ENCODE measurements at regions not wholly inside any gene's neighbourhood (a gene's known extent, or its start where the extent isn't known, plus 50 kb on each side); places are given as distances from the start of the nearest gene placed in this dataset.

DNA sequence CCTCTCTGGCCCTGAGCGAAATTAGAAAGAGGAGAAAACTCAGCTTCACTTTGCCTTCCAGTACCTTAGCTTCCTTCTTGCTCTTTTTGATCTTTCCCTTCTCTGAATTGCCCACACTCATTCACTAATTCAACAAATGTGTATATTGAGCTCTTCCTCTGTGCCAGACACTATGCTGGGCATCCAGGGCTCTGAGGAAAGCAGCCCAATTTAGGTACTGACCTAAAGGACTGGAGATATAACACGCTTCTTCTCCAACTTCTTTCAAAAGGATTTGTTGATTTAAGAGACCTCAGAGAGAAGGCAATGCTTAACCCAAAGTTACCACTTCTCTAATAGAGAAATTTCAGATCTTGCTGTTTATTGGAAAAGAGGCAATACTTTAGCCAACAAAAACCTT is 103.6 kb downstream of the TMPRSS5 start:
- intact Hi-C loops (cut with DNase I) = no loop called here
- Histone ChIP-seq H3K9me3 (no peaks in the 10 kb centered on the region), H3K27me3 (no peaks in the 10 kb centered on the region), H3K36me3 (no peaks in the 10 kb centered on the region), H3K27ac (no peak overlapping the region), H3K4me1 (no peaks in the 10 kb centered on the region), H3K4me3 (no peak overlapping the region)
- FAIRE-seq (no peak), ATAC-seq (no peak), DNase-seq (no peak)
- TF ChIP-seq, protein P1, sequence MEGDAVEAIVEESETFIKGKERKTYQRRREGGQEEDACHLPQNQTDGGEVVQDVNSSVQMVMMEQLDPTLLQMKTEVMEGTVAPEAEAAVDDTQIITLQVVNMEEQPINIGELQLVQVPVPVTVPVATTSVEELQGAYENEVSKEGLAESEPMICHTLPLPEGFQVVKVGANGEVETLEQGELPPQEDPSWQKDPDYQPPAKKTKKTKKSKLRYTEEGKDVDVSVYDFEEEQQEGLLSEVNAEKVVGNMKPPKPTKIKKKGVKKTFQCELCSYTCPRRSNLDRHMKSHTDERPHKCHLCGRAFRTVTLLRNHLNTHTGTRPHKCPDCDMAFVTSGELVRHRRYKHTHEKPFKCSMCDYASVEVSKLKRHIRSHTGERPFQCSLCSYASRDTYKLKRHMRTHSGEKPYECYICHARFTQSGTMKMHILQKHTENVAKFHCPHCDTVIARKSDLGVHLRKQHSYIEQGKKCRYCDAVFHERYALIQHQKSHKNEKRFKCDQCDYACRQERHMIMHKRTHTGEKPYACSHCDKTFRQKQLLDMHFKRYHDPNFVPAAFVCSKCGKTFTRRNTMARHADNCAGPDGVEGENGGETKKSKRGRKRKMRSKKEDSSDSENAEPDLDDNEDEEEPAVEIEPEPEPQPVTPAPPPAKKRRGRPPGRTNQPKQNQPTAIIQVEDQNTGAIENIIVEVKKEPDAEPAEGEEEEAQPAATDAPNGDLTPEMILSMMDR (IDR thresholded peaks at IDR 0.05) = no peak
- 65 to 66% methylated on average over 2 of the region's 2 CpGs for WGBS, 2 donors

DNA sequence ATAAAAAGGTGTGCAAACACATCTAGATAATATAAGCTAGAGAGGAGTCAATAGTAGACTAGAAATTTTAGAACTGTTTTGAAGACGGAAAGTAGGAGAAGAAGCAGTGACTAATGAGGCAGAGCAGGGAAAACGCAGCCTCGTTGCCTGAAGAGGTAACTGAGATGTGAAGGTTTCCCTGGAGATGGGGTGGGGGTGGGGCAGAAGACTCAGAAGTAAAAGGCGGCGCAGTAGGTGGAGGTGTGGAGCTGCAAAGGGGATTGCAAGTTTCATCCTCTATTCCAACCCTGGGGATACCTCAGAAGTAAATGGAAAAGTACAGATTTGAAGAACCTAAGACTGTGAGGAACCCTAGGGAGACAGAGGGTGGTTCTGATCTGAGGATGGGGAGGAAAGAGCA is 109.5 kb downstream of the TMPRSS5 start:
- intact Hi-C loops (cut with DNase I) = no loop called here
- TF ChIP-seq, protein P1 (IDR thresholded peaks at IDR 0.05) = no peak
- no peak overlapping the region for H3K4me3 ChIP-seq
- no peaks in the 10 kb centered on the region for H3K9me3 ChIP-seq
- 52 to 62% methylated on average over 5 of the region's 5 CpGs for WGBS, 2 donors
- DNase-seq = no peak
- H3K36me3 ChIP-seq = no peaks in the 10 kb centered on the region
- no peak for ATAC-seq
- H3K27me3 ChIP-seq = no peaks in the 10 kb centered on the region
- no peak for FAIRE-seq
- no peak overlapping the region for H3K27ac ChIP-seq
- H3K4me1 ChIP-seq = no peaks in the 10 kb centered on the region

DNA sequence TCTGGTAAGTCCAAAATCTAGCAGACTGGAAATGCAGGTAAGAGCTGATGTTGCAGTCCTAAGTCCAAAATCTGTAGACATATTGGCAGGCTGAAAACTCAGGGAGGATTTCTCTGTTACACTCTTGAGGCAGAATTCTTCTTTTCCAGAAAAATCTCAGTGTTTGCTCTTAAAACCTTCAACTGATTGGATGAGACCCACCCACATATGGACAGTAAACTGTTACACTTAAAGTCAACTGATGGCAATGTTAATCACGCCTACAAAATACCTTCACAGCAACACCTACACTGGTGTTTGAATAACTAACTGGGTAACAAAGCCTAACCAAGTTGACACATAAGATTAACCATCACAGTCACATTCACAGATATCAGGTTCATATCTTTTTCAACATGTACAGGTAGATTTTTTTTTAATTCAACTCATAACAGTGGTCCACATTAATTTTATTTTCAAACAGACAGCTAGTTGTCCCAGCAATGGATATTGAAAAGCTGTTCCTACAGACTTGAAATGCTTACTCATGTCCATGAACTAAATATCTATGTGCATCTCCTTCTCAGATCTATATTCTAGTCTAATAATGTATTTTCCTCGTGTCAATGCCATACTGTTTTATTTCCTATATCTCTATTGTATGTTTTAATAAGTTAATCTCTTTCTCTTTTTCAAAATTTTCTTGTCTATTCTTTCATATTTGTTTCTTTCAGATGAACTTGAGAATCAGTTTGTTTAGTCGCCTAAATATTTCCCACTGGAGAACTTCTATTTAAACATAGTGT is 110.1 kb downstream of the TMPRSS5 start:
- TF ChIP-seq, protein P1 (IDR thresholded peaks at IDR 0.05) = no peak
- H3K27ac ChIP-seq = no peak overlapping the region
- H3K4me1 ChIP-seq = no peaks in the 10 kb centered on the region
- 60 to 69% methylated on average over 3 of the region's 3 CpGs for WGBS, 2 donors
- no peaks in the 10 kb centered on the region for H3K27me3 ChIP-seq
- no peaks in the 10 kb centered on the region for H3K9me3 ChIP-seq
- H3K36me3 ChIP-seq = no peaks in the 10 kb centered on the region
- H3K4me3 ChIP-seq = no peak overlapping the region
- FAIRE-seq (no peak), DNase-seq (no peak), ATAC-seq (no peak)
- intact Hi-C loops (cut with DNase I) = no loop called here

DNA sequence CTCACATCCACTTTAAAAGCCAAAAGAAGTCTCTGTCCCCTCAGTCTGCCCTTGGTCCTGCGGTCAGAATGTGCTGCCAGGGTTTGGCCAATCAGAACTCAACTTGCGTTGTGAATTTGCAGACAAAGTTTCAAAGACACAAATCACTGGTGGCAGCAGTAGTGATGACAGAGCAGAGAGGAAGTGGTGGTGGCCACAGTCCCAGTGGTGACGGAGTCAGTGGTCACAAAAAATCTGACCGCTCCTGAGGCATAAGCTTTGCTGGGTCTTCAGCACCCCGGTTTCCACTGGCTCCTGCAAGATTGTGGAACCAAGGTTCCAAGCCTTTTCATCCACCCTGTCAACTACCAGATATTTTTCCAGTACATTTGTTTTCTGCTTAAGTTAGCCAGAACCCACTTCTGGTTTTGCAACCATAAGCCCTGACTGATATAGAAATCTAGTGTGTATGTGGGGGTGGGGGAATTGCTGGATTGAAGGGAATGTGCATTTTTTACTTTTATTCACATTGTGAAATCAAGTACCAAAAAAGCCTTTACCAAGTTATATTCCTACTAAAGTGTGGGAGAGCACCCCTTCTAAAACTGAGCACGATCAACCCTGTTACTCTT is 112.3 kb downstream of the TMPRSS5 start:
- Histone ChIP-seq H3K27me3 (no peaks in the 10 kb centered on the region), H3K9me3 (no peaks in the 10 kb centered on the region), H3K36me3 (no peaks in the 10 kb centered on the region), H3K4me1 (no peaks in the 10 kb centered on the region), H3K27ac (no peak overlapping the region), H3K4me3 (no peak overlapping the region)
- ATAC-seq (peak in 1 of 4 donors; percentile 24), DNase-seq (no peak), FAIRE-seq (no peak)
- TF ChIP-seq, protein P1 (IDR thresholded peaks at IDR 0.05) = no peak
- intact Hi-C loops (cut with DNase I) = no loop called here
- 61 to 73% methylated on average over 6 of the region's 6 CpGs for WGBS, 2 donors

DNA sequence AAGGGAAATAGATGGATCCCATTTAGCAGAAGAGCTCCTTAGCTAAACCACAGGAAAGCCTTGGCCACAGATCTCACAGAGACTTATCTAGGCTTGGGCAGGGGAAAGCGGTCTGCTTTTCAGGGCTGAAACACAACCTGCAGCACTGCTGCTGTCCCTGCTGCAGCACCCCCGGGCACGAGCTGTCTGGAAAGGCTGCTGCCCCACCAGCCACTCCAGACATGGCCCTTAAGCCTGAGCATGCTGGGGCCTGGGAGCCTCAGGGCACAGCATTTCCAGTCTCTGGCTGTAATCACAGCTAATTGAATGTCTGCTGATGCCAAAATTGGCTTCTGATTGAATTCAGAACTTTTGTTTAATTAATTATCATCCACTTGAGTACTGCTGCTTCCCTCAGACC is 115.0 kb downstream of the TMPRSS5 start:
- 40 to 45% methylated on average over 3 of the region's 3 CpGs for whole genome bisulfite sequencing, 2 donors
- ATAC-seq (no peak), FAIRE-seq (no peak), DNase-seq (no peak)
- Histone ChIP-seq H3K4me1 (no peaks in the 10 kb centered on the region), H3K9me3 (no peaks in the 10 kb centered on the region), H3K4me3 (no peak overlapping the region), H3K27me3 (no peaks in the 10 kb centered on the region), H3K36me3 (no peaks in the 10 kb centered on the region), H3K27ac (no peak overlapping the region)
- TF ChIP-seq, protein P1 (IDR thresholded peaks at IDR 0.05) = no peak
- intact Hi-C loops (cut with DNase I) = no loop called here
